Stomach (tissue), 8 donors: ENCODE measurements at regions not wholly inside any gene's neighbourhood (a gene's known extent, or its start where the extent isn't known, plus 50 kb on each side); places are given as distances from the start of the nearest gene placed in this dataset.

ENCODE experiments used
- DNase-seq, 2 donors: peaks; one replicate each; pipeline versions ENCODE4 v3.0.0 to v3.0.0-alpha.2; 2013 to 2019
- H3K27ac ChIP-seq, 5 donors: fragments of 200-600 bp in 4 of 5; sonication (generic) in 4 of 5; one replicate each; pipeline ENCODE4 v1.5.1; 2013 to 2019; ENCODE audit warnings: mild to moderate bottlenecking in 1 of 5, moderate library complexity in 1 of 5
- H3K27me3 ChIP-seq, 3 donors: fragments of 200-600 bp; sonication (generic); one replicate each; pipeline ENCODE4 v1.5.1; 2017 to 2019; ENCODE audit warnings: mixed run types in 1 of 3
- H3K36me3 ChIP-seq, 4 donors: fragments of 200-600 bp; sonication (generic); 1 replicate in 3 of 4; 2 replicates in 1 of 4; pipeline ENCODE4 v1.5.1; 2016 to 2019
- H3K4me1 ChIP-seq, 4 donors: fragments of 200-600 bp; sonication (generic); one replicate each; pipeline ENCODE4 v1.5.1; 2016 to 2019
- H3K4me3 ChIP-seq, 4 donors: fragments of 200-600 bp; sonication (generic) in 3 of 4; one replicate each; pipeline ENCODE4 v1.5.1; 2016 to 2019; ENCODE audit warnings: mild to moderate bottlenecking in 1 of 4
- H3K9me3 ChIP-seq, 4 donors: fragments of 200-600 bp; sonication (generic); one replicate each; pipeline ENCODE4 v1.5.1; 2016 to 2019
- CTCF ChIP-seq, 7 experiments: fragments of 450-650 bp in 4 of 7; fragments of 200-600 bp in 3 of 7; sonication (generic) in 3 of 7; IDR thresholded peaks; one replicate each; pipeline ENCODE4 v1.5.1; 2016 to 2019; ENCODE audit warnings: antibody characterized with exemption in 7 of 7, control low read depth in 2 of 7, mild to moderate bottlenecking in 1 of 7
- EP300 ChIP-seq: sonication (generic); formaldehyde crosslinking; IDR thresholded peaks from one replicate; pipeline ENCODE4 v1.6.1; 2017; ENCODE audit warnings: antibody characterized with exemption
- POLR2A ChIP-seq, 4 donors: fragments of 450-650 bp; IDR thresholded peaks; one replicate each; pipeline ENCODE4 v1.6.1; 2016; ENCODE audit warnings: antibody characterized with exemption in 4 of 4, control low read depth in 2 of 4, mild to moderate bottlenecking in 1 of 4, moderate library complexity in 1 of 4
- POLR2AphosphoS5 ChIP-seq, 3 donors: sonication (generic); formaldehyde crosslinking; IDR thresholded peaks; one replicate each; pipeline ENCODE4 v1.6.1; 2016; ENCODE audit warnings: antibody characterized with exemption in 3 of 3
- WGBS, 5 donors: extraction: QIAGEN DNeasy Blood & Tissue Kit in 3 of 5; methylation state at CpG; one replicate each; pipeline versions ENCODE4 v1.1.5 to v1.1.7; 2013 to 2018; 5-methylcytosine and 5-hydroxymethylcytosine counted together
- intact Hi-C: fragments of 100-400 bp; cut with DNase I; formaldehyde crosslinking; loops from one replicate; pipeline ENCODE4 v1.15.1; 2023; ENCODE audit warnings: low total_unique reads
- donor health status: healthy with polysubstance abuse.
- donor health status: Bipolar disorder and iron deficiency.
- donor health status: healthy.

GRCh38 chr5:168162464-168162863 lies 129.0 kb upstream of the WWC1 start:
- DNase-seq: peak in 1 of 2 donors; percentile 74
- Histone ChIP-seq H3K4me3 (no peak overlapping the region), H3K36me3 (no peaks in the 10 kb centered on the region), H3K27me3 (no peaks in the 10 kb centered on the region), H3K4me1 (peaks cover 10 to 48% (median 33%) of the 10 kb centered on the region in 4 donors), H3K27ac (no peak overlapping the region), H3K9me3 (no peaks in the 10 kb centered on the region)
- 73 to 81% (median 76%) methylated on average over 16 of the region's 16 CpGs for WGBS, 5 donors
- TF ChIP-seq POLR2A (IDR thresholded peaks at IDR 0.05): no peak
- TF ChIP-seq EP300: no peak
- TF ChIP-seq POLR2AphosphoS5 (IDR thresholded peaks at IDR 0.05): no peak
- TF ChIP-seq CTCF (IDR thresholded peaks at IDR 0.05): no peak
- intact Hi-C loops: no loop called here

GRCh38 chr5:168163966-168164365 lies 127.5 kb upstream of the WWC1 start:
- WGBS, 5 donors: 37 to 65% (median 40%) methylated on average over 3 of the region's 3 CpGs
- peak; percentile 47 to 62 for DNase-seq

GRCh38 chr5:168165221-168165914 lies 126.1 kb upstream of the WWC1 start:
- Histone ChIP-seq H3K9me3 (no peaks in the 10 kb centered on the region), H3K27me3 (no peaks in the 10 kb centered on the region), H3K4me1 (peaks cover 6 to 49% (median 24%) of the 10 kb centered on the region in 4 donors), H3K4me3 (no peak overlapping the region), H3K36me3 (no peaks in the 10 kb centered on the region), H3K27ac (peak overlapping the region in 4 of 5 donors; percentile 25 to 60 (median 56))
- TF ChIP-seq EP300 (no peak), POLR2AphosphoS5 (IDR thresholded peaks at IDR 0.05) (no peak), POLR2A (IDR thresholded peaks at IDR 0.05) (no peak), CTCF (IDR thresholded peaks at IDR 0.05) (no peak)
- peak in 1 of 2 donors; percentile 38 for DNase-seq
- intact Hi-C loops: no loop called here
- WGBS, 5 donors: 7 to 23% (median 14%) methylated on average over 9 of the region's 9 CpGs

More at GRCh38 chr5:168163966-168164365, 127.5 kb upstream of the WWC1 start:
- intact Hi-C loops: no loop called here
- Histone ChIP-seq H3K9me3 (no peaks in the 10 kb centered on the region), H3K4me1 (peaks cover 10 to 46% (median 32%) of the 10 kb centered on the region in 4 donors), H3K27me3 (no peaks in the 10 kb centered on the region), H3K36me3 (no peaks in the 10 kb centered on the region), H3K27ac (peak overlapping the region; percentile 33 to 60 (median 48)), H3K4me3 (no peak overlapping the region)
- no peak for TF ChIP-seq CTCF (IDR thresholded peaks at IDR 0.05)
- TF ChIP-seq POLR2AphosphoS5 (IDR thresholded peaks at IDR 0.05): peak in 2 of 3 donors; percentile 7 to 25

- 13 to 21% (median 19%) methylated on average over 5 of the region's 5 CpGs for WGBS, 5 donors
- no peak overlapping the region for H3K4me3 ChIP-seq
- peaks cover 6 to 43% (median 21%) of the 10 kb centered on the region in 4 donors for H3K4me1 ChIP-seq
- TF ChIP-seq POLR2AphosphoS5 (IDR thresholded peaks at IDR 0.05) (no peak), EP300 (no peak), POLR2A (IDR thresholded peaks at IDR 0.05) (no peak)
- no peaks in the 10 kb centered on the region for H3K27me3 ChIP-seq
- peak overlapping the region in 2 of 5 donors; percentile 55 to 56 for H3K27ac ChIP-seq
- no peak for DNase-seq
- H3K9me3 ChIP-seq: no peaks in the 10 kb centered on the region
- intact Hi-C loops: no loop called here
- H3K36me3 ChIP-seq: no peaks in the 10 kb centered on the region
Measured at GRCh38 chr5:168165977-168166376, 125.5 kb upstream of the WWC1 start.

- intact Hi-C loops: no loop called here
- no peak for DNase-seq
- no peak overlapping the region for H3K27ac ChIP-seq
- H3K27me3 ChIP-seq: no peaks in the 10 kb centered on the region
- peaks cover 6 to 43% (median 21%) of the 10 kb centered on the region in 4 donors for H3K4me1 ChIP-seq
- H3K4me3 ChIP-seq: no peak overlapping the region
- no peaks in the 10 kb centered on the region for H3K9me3 ChIP-seq
- WGBS, 5 donors: 86 to 95% (median 93%) methylated on average over 7 of the region's 7 CpGs
- TF ChIP-seq CTCF (IDR thresholded peaks at IDR 0.05) (no peak), EP300 (no peak), POLR2A (IDR thresholded peaks at IDR 0.05) (no peak), POLR2AphosphoS5 (IDR thresholded peaks at IDR 0.05) (no peak)
- no peaks in the 10 kb centered on the region for H3K36me3 ChIP-seq
Measured at GRCh38 chr5:168167338-168167737, 124.1 kb upstream of the WWC1 start.
